ENCODE measurements at regions not wholly inside any gene's neighbourhood (a gene's known extent, or its start where the extent isn't known, plus 50 kb on each side); places are given as distances from the start of the nearest gene placed in this dataset.

- H3K4me3 ChIP-seq (ENCODE audit: low read depth, low read length): no peak overlapping the region
- no peak for DNase-seq (ENCODE audit: low read depth)
- no peak for TF ChIP-seq CTCF (IDR thresholded peaks at IDR 0.05; ENCODE audit: control insufficient read depth, extremely low read depth, insufficient read depth)
These were observed 577.0 kb downstream of the NR4A2 start for GRCh38 chr2:155755481-155755880.

- H3K4me3 ChIP-seq (ENCODE audit: low read depth, low read length): no peak overlapping the region
- no peak for DNase-seq (ENCODE audit: low read depth)
- TF ChIP-seq CTCF (IDR thresholded peaks at IDR 0.05; ENCODE audit: control insufficient read depth, extremely low read depth, insufficient read depth): no peak
These were observed 584.4 kb downstream of the NR4A2 start for GRCh38 chr2:155748131-155748530.

- no peak for TF ChIP-seq CTCF (IDR thresholded peaks at IDR 0.05; ENCODE audit: control insufficient read depth, extremely low read depth, insufficient read depth)
- no peak for DNase-seq (ENCODE audit: low read depth)
- H3K4me3 ChIP-seq (ENCODE audit: low read depth, low read length): no peak overlapping the region
These were observed 585.0 kb downstream of the NR4A2 start for GRCh38 chr2:155747531-155747930.

- no peak for TF ChIP-seq CTCF (IDR thresholded peaks at IDR 0.05; ENCODE audit: control insufficient read depth, extremely low read depth, insufficient read depth)
- no peak overlapping the region for H3K4me3 ChIP-seq (ENCODE audit: low read depth, low read length)
- DNase-seq (ENCODE audit: low read depth): no peak
These were observed 599.2 kb downstream of the NR4A2 start for GRCh38 chr2:155733091-155733853.

GRCh38 chr2:155730804-155731203 is 601.7 kb downstream of the NR4A2 start:
- DNase-seq (ENCODE audit: low read depth): no peak
- no peak for TF ChIP-seq CTCF (IDR thresholded peaks at IDR 0.05; ENCODE audit: control insufficient read depth, extremely low read depth, insufficient read depth)
- H3K4me3 ChIP-seq (ENCODE audit: low read depth, low read length): no peak overlapping the region

- TF ChIP-seq CTCF (IDR thresholded peaks at IDR 0.05; ENCODE audit: control insufficient read depth, extremely low read depth, insufficient read depth): no peak
- no peak overlapping the region for H3K4me3 ChIP-seq (ENCODE audit: low read depth, low read length)
- DNase-seq (ENCODE audit: low read depth): no peak
These were observed 605.2 kb downstream of the NR4A2 start for GRCh38 chr2:155727187-155727895.

Data from LNCaP clone FGC (cell line).